ENCODE measurements at regions not wholly inside any gene's neighbourhood (a gene's known extent, or its start where the extent isn't known, plus 50 kb on each side); places are given as distances from the start of the nearest gene placed in this dataset.
"Not testable (repeated sequence)": the region's sequence is repeated elsewhere in the genome, so short reads cannot be mapped to it uniquely, and the experiment has no call there.

DNA sequence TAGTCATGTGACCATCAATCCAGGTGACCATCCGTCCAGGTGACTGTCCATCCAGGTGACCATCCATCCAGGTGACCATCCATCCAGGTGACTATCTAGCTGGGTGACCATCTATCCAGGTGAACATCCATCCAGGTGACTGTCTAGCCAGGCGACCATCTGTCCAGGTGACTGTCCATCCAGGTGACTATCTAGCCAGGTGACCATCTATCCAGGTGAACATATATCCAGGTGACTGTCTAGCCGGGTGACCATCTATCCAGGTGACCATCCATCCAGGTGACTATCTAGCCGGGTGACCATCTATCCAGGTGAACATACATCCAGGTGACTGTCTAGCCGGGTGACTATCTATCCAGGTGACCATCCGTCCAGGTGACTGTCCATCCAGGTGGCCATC lies 306.2 kb downstream of the NDUFA10 start:
- not testable (repeated sequence) for H3K36me3 Mint-ChIP-seq (ENCODE audit: low read depth); H3K4me3 Mint-ChIP-seq; ATAC-seq; H3K27me3 Mint-ChIP-seq; DNase-seq; H3K4me1 Mint-ChIP-seq; H3K27ac Mint-ChIP-seq
- peaks cover 13% of the 10 kb centered on the region for H3K9me3 Mint-ChIP-seq

DNA sequence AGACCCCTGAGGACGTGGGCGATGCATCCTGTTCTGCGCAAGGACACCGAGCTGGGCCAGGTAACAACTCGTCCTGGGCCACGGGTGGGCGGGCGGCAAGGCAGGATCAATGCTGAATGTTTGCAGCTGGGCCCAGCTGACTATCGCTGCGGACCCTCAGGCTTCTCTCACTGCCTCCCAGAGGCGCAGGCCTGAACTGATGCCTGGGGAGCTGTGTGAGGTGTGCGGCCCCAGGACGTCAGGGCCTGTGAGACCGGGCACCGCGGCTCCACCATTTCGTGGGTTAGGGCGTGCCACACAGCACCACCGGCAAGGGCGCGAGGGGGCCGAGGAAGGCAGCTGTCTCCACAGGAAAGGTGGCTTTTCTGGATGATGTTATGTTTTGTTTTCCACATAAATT lies 307.4 kb downstream of the NDUFA10 start:
- no peak overlapping the region for H3K4me3 Mint-ChIP-seq
- peaks cover 2% of the 10 kb centered on the region for H3K27me3 Mint-ChIP-seq
- ATAC-seq, result no peak
- no peaks in the 10 kb centered on the region for H3K4me1 Mint-ChIP-seq
- H3K36me3 Mint-ChIP-seq (ENCODE audit: low read depth), result no peaks in the 10 kb centered on the region
- no peak overlapping the region for H3K27ac Mint-ChIP-seq
- H3K9me3 Mint-ChIP-seq, result peaks cover 25% of the 10 kb centered on the region
- no peak for DNase-seq

DNA sequence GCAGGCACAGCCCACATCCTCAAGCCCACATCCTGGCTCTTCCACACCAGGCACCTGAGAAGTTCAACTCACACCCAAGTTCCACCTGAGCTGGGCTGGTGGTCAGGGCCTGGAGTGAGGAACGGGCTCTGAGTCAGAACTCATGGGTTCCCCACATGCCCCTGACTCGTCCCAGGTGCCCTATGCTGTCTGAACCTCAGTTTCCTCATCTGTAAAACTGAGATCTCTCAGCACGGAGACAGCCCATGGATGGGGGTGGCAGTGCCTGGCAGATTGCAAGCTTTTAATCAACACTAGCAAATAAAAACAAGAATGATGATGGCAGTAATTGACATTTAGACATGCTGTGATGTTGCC lies 307.8 kb downstream of the NDUFA10 start:
- no peak for DNase-seq
- Mint-ChIP-seq H3K36me3 (ENCODE audit: low read depth) (no peaks in the 10 kb centered on the region), H3K27ac (no peak overlapping the region), H3K9me3 (peaks cover 28% of the 10 kb centered on the region), H3K27me3 (peaks cover 2% of the 10 kb centered on the region), H3K4me1 (no peaks in the 10 kb centered on the region), H3K4me3 (no peak overlapping the region)
- no peak for ATAC-seq

DNA sequence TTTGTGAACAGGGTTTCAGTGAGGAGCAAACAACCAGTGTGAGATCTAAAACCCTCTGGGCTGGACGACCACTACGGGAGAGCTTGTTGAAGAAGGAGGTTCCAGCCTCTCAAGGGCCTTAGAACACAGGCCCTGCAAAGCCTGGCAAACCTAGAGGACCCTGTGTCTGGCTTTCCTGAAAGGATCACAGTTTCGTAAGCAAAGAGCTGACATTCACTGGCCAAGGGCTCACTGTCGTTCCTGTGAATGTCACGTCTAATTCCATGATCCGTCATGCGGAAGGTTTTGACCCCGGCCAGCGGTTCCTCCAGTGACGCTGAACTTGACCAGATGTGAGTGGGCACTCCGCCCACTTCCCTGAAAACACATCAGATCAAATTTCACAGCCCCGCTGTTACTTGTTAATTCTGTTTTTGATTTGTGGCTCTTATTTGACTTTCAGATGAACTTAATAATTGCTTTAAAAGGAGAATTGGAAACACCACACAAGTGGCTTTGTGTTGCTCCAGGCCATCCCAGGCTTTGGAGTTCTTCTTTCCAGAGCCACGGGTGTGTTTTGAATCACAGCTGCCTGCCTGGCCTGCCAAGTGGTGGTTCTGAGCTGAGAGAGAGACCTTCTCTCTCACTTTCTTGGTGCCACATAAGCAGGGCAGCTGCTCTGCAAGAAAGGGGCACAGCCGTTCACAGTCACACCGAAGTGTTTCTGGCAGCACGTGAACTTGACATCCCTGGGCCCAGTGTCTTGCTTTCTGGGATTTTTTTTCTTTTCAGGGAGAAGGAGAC lies 308.4 kb downstream of the NDUFA10 start:
- no peaks in the 10 kb centered on the region for H3K4me1 Mint-ChIP-seq
- peaks cover 28% of the 10 kb centered on the region for H3K9me3 Mint-ChIP-seq
- no peak overlapping the region for H3K27ac Mint-ChIP-seq
- DNase-seq, result no peak
- H3K36me3 Mint-ChIP-seq (ENCODE audit: low read depth), result no peaks in the 10 kb centered on the region
- H3K27me3 Mint-ChIP-seq, result peaks cover 3% of the 10 kb centered on the region
- no peak overlapping the region for H3K4me3 Mint-ChIP-seq
- no peak for ATAC-seq

DNA sequence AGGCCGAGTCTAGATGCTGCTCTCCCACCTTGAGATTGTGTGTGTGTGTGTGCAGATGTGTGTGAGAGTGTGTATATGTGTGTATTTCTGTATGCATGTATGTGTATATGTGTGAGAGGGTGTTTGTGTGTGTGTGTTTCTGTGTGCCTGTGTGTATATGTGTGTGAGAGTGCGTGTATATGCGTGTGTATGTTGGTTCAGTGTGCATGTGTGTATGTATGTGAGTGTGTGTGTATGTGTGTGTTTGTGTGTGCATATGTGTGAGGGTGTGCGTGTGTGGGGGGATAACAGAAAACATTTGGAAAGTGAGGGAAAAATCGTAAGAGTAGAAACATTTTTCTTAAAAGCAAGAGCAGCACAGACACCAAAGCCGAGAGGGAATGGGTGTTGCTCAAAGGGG lies 309.1 kb downstream of the NDUFA10 start:
- peaks cover 28% of the 10 kb centered on the region for H3K9me3 Mint-ChIP-seq
- no peaks in the 10 kb centered on the region for H3K36me3 Mint-ChIP-seq (ENCODE audit: low read depth)
- no peak overlapping the region for H3K27ac Mint-ChIP-seq
- no peak overlapping the region for H3K4me3 Mint-ChIP-seq
- ATAC-seq (no peak), DNase-seq (no peak)
- H3K4me1 Mint-ChIP-seq, result no peaks in the 10 kb centered on the region
- H3K27me3 Mint-ChIP-seq, result peaks cover 9% of the 10 kb centered on the region

DNA sequence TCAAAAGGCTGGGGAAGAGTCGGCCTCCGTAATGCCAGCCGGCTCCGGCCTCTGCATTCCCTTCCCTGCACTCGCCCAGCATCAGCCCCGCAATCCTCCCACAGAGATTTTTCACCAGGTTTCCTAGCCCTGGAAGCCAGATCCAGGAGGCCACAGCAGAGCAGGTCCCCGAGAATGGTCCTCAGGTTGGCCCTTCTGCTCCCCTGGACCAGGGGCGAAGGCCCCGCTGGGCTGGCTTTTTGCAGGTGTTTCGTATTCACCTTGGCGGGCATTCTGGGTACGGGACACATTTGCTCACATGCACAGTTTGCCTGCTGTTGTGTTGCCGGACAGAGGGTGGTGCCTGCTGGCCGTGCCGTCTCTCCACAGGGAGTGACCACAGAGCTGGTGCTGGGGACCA lies 309.5 kb downstream of the NDUFA10 start:
- peaks cover 28% of the 10 kb centered on the region for H3K9me3 Mint-ChIP-seq
- peaks cover 12% of the 10 kb centered on the region for H3K27me3 Mint-ChIP-seq
- no peaks in the 10 kb centered on the region for H3K4me1 Mint-ChIP-seq
- no peaks in the 10 kb centered on the region for H3K36me3 Mint-ChIP-seq (ENCODE audit: low read depth)
- ATAC-seq (no peak), DNase-seq (no peak)
- no peak overlapping the region for H3K27ac Mint-ChIP-seq
- H3K4me3 Mint-ChIP-seq, result no peak overlapping the region

DNA sequence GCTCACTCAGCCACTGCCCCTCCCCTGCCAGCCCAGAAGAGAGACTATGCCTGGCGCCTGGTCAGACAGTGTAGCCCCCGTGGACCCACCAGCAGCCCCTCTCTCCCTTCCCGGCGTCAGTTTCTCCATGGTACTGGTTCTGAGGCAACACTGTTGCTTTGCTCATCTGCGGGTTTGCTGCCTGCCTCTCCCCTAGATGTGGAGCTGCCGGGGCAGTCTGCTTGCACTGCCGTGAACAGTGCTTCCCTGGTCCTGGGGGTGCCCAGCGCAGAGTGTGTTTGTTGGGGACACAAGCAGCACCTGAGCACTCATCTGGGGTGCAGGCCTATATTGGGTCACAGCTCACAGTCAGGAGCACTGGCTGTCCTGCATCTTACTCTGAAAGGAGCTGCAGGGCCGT lies 309.9 kb downstream of the NDUFA10 start:
- Mint-ChIP-seq H3K9me3 (peaks cover 28% of the 10 kb centered on the region), H3K27me3 (peaks cover 13% of the 10 kb centered on the region), H3K4me3 (no peak overlapping the region), H3K4me1 (no peaks in the 10 kb centered on the region), H3K27ac (no peak overlapping the region), H3K36me3 (ENCODE audit: low read depth) (no peaks in the 10 kb centered on the region)
- ATAC-seq (no peak), DNase-seq (no peak)

DNA sequence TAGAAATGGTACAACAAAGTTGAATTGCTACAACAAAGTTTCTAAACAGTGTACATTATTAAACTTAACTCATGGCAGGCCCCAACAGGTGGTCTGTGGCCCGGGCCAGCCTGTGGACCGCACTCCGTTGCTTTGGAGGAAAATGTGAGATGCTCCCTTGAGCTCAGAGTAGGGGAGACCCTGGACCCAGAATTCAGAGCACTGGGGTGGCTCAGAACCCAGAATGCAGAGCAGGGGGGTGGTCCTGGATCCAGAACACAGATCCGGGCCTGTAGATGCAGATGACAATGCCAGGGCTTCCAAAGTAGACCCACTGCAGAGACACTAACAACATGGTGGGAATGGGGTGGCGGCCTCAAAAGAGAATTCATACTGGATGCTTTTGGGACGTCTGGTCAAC lies 311.0 kb downstream of the NDUFA10 start:
- Mint-ChIP-seq H3K4me3 (no peak overlapping the region), H3K9me3 (peaks cover 28% of the 10 kb centered on the region), H3K27ac (no peak overlapping the region), H3K27me3 (peaks cover 13% of the 10 kb centered on the region), H3K4me1 (no peaks in the 10 kb centered on the region), H3K36me3 (ENCODE audit: low read depth) (no peaks in the 10 kb centered on the region)
- no peak for DNase-seq
- ATAC-seq, result no peak

DNA sequence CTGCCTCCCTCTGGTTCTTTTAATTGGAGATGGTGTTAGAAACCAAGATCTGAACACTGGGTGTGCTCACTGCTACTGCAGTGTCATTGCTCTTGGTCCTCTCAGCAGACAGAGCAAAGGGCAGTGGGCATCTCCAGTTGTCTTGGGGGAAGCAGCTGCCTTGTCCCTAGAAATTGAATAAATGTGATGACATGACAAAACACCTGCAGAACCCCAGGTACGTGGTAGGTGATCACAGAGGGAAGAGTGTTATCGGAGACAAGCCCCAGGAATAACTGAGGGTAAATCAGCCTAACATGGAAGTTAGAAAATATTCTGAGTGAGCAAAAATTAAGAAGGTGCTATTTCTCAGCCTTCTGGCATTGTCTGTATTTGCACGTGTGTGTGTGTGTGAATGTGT lies 311.9 kb upstream of the HDAC4 start:
- Mint-ChIP-seq H3K36me3 (ENCODE audit: low read depth) (no peaks in the 10 kb centered on the region), H3K4me1 (no peaks in the 10 kb centered on the region), H3K4me3 (no peak overlapping the region), H3K27ac (no peak overlapping the region), H3K9me3 (peaks cover 28% of the 10 kb centered on the region), H3K27me3 (peaks cover 15% of the 10 kb centered on the region)
- DNase-seq (no peak), ATAC-seq (no peak)

DNA sequence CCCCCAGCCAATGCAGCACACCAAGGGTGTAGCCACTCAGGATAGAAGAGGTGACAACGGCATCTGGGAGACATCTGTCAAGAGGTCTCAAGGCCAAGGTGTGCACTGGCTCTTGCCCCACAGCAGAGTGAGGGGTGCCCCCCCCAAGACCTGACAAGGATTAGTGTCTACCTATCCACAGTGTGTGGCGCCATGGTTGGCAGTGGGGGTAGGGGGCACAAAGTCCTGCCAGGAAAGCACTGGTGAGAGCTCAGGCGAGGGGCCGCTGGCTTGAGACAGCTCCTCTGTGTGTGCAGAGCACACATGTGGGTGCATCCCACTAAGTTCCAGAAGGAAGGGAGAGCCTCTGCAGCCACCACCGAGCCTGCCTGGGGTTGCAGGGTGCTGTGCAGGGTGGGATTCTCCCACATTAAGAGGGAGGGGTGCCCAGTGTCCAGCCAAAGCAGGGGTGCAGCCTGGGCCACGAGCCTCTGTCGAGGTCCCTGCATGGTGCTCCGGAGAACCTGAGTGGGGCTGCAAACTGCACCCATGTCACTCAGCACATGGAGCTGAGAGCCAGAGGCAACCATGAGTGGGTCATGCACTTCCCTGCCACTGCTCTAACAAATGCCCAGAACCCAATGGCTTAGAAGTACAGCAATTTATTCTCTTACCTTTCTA lies 311.2 kb upstream of the HDAC4 start:
- H3K27ac Mint-ChIP-seq, result no peak overlapping the region
- peaks cover 28% of the 10 kb centered on the region for H3K9me3 Mint-ChIP-seq
- ATAC-seq (no peak), DNase-seq (no peak)
- H3K4me3 Mint-ChIP-seq, result no peak overlapping the region
- peaks cover 15% of the 10 kb centered on the region for H3K27me3 Mint-ChIP-seq
- H3K4me1 Mint-ChIP-seq, result no peaks in the 10 kb centered on the region
- no peaks in the 10 kb centered on the region for H3K36me3 Mint-ChIP-seq (ENCODE audit: low read depth)

DNA sequence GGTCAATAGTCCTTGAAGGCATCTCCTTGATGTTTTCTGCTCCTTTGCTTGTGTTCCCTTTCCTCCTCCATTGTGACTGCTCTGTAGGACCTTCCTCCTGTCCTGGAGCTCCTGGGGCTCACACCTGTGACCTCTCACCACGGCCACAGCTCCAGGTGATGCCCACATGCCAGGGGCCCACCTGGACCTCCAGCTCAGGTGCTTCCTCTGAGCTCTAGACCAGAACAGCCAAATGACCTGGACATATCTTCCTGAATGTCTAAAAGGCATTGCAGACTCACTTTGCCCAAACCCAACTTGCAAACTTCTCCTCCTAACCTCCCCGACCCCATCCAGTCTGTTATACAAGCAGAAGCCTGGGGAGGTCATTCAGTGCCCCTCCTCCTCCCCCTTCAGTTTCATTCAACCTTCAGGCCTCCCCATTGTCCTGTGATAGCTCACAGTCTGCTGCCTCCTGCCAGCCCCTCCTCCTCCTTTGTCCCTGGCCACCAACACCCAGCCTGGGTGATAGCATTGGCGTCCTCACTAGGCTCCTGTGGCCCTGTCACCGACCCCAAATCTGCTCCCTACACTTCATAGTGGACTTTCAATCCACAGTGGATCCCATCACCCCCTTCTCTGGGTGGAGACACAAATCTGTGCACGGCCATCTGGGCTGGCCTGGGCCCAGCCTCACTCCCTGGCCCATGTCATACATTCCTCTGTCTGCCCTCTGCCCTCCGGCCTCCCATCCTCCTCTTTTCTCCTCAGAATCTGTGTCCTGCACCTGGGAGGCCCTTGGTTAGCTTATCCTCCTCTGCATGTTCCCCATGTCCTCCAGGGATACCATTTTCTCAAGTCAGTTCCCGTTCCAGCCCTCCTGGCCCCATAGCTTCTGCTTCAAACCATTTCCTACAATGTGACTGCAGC lies 310.4 kb upstream of the HDAC4 start:
- Mint-ChIP-seq H3K4me1 (no peaks in the 10 kb centered on the region), H3K36me3 (ENCODE audit: low read depth) (no peaks in the 10 kb centered on the region), H3K27ac (no peak overlapping the region), H3K27me3 (peaks cover 17% of the 10 kb centered on the region), H3K9me3 (peaks cover 28% of the 10 kb centered on the region), H3K4me3 (no peak overlapping the region)
- DNase-seq (no peak), ATAC-seq (no peak)

DNA sequence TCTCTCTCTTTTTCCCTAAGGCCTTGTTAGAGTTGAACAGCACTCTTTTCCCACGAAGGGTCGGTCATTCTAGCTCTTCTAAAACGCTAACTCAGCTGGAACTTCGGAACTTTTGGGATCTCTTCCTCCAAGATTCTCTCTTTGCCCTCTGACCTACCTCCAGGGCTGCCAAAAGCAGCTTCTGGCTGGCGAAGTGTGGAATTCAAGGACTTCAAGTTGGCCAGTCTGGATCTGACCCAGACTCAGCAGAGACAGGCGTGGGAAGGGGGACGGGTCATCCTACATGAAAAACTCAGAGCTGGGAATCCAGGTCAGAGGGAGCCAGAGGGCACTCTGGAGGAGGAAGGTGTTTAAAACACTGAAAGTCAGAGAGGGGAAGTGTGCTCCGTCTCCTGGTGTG lies 305.5 kb upstream of the HDAC4 start:
- DNase-seq (no peak), ATAC-seq (no peak)
- H3K4me1 Mint-ChIP-seq, result no peaks in the 10 kb centered on the region
- H3K9me3 Mint-ChIP-seq, result peaks cover 5% of the 10 kb centered on the region
- no peak overlapping the region for H3K4me3 Mint-ChIP-seq
- H3K27ac Mint-ChIP-seq, result no peak overlapping the region
- no peaks in the 10 kb centered on the region for H3K36me3 Mint-ChIP-seq (ENCODE audit: low read depth)
- H3K27me3 Mint-ChIP-seq, result peaks cover 14% of the 10 kb centered on the region

DNA sequence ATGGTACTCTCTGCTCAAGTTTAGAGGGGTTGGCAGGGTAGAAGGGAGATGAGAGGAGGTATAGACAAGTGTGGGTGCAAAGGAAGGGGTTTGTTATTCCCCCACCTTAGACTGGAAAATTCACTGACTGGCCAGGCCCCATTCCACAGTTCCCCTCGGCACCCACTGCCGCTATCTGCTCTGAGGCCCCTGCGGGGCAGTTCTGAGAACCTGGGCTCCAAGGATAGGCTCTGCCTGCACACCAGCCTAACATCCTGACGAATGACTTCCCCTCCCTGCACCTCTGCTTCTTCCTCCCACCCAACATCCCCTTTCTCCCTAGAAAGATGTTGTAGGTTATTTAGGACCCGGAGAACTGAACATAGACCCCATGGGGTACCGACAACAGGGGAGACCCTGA lies 303.9 kb upstream of the HDAC4 start:
- Mint-ChIP-seq H3K27ac (no peak overlapping the region), H3K36me3 (ENCODE audit: low read depth) (no peaks in the 10 kb centered on the region), H3K27me3 (peaks cover 7% of the 10 kb centered on the region), H3K4me1 (no peaks in the 10 kb centered on the region), H3K9me3 (peaks cover 5% of the 10 kb centered on the region), H3K4me3 (no peak overlapping the region)
- ATAC-seq (no peak), DNase-seq (no peak)

DNA sequence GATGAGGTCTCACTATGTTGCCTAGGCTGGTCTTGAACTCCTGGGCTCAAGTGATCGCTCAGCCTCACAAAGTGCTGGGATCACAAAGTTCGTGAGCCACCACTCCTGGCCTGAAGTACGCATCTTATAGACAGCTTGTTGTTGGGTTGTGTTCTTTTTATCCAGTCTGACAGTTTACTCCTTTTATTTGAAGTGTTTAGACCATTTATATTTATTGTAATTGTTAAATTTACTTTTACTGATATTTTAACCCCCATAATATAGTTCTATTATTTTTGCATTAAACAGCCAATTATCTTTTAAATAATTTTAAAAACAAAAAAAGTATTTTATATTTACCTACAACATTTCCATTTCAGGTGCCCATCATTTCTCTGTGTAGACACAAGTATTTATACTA lies 303.0 kb upstream of the HDAC4 start:
- Mint-ChIP-seq H3K27ac (no peak overlapping the region), H3K36me3 (ENCODE audit: low read depth) (no peaks in the 10 kb centered on the region), H3K4me1 (no peaks in the 10 kb centered on the region), H3K9me3 (peaks cover 5% of the 10 kb centered on the region), H3K4me3 (no peak overlapping the region), H3K27me3 (peaks cover 7% of the 10 kb centered on the region)
- DNase-seq (no peak), ATAC-seq (no peak)

All from activated naive CD8-positive, alpha-beta T cell treated with anti-CD3 and anti-CD28 coated beads, Interleukin-2, amount 50 U/mL, for 24 hours (primary cell).